DMS53 treated with DMSO at 0.1 percent for 48 hours (cell line): ENCODE measurements at regions not wholly inside any gene's neighbourhood (a gene's known extent, or its start where the extent isn't known, plus 50 kb on each side); places are given as distances from the start of the nearest gene placed in this dataset.
"Not testable (repeated sequence)": the region's sequence is repeated elsewhere in the genome, so short reads cannot be mapped to it uniquely, and the experiment has no call there.

Experiments used
- DNase-seq: peaks from one replicate; lab custom pipeline; 2025; ENCODE audit not compliant: unreplicated experiment; lab: John Stamatoyannopoulos, UW

GRCh38 chr2:76697439-76697838, 824.7 kb downstream of the LRRTM4 start:
- not testable (repeated sequence) for DNase-seq

GRCh38 chr2:76692908-76693307, 829.3 kb downstream of the LRRTM4 start:
- no peak for DNase-seq

GRCh38 chr2:76688732-76689131, 833.4 kb downstream of the LRRTM4 start:
- no peak for DNase-seq

GRCh38 chr2:76687923-76688322, 834.3 kb downstream of the LRRTM4 start:
- DNase-seq: no peak

GRCh38 chr2:76684756-76685155, 837.4 kb downstream of the LRRTM4 start:
- no peak for DNase-seq

GRCh38 chr2:76679025-76679396, 843.2 kb downstream of the LRRTM4 start:
- no peak for DNase-seq

GRCh38 chr2:76678383-76679024, 843.7 kb downstream of the LRRTM4 start:
- no peak for DNase-seq

- DNase-seq: no peak
Observed at GRCh38 chr2:76675212-76675611, 847.0 kb downstream of the LRRTM4 start.

GRCh38 chr2:76672798-76673197, 849.4 kb downstream of the LRRTM4 start:
- no peak for DNase-seq

- DNase-seq: no peak
Observed at GRCh38 chr2:76669966-76670465, 852.2 kb downstream of the LRRTM4 start.

GRCh38 chr2:76668279-76668678, 853.9 kb downstream of the LRRTM4 start:
- no peak for DNase-seq

- DNase-seq: no peak
Observed at GRCh38 chr2:76667821-76668271, 854.3 kb downstream of the LRRTM4 start.

- no peak for DNase-seq
Observed at GRCh38 chr2:76642129-76642528, 880.0 kb downstream of the LRRTM4 start.

- no peak for DNase-seq
Observed at GRCh38 chr2:76641506-76641905, 880.7 kb downstream of the LRRTM4 start.

- DNase-seq: no peak
Observed at GRCh38 chr2:76640905-76641304, 881.3 kb downstream of the LRRTM4 start.

- DNase-seq: no peak
Observed at GRCh38 chr2:76639171-76639680, 883.0 kb downstream of the LRRTM4 start.

GRCh38 chr2:76633276-76633921, 888.8 kb downstream of the LRRTM4 start:
- no peak for DNase-seq

- no peak for DNase-seq
Observed at GRCh38 chr2:76625101-76625500, 897.1 kb downstream of the LRRTM4 start.

- no peak for DNase-seq
Observed at GRCh38 chr2:76613330-76613729, 902.6 kb upstream of the GCFC2 start.

- no peak for DNase-seq
Observed at GRCh38 chr2:76612764-76613163, 902.0 kb upstream of the GCFC2 start.

GRCh38 chr2:76610451-76610850, 899.7 kb upstream of the GCFC2 start:
- DNase-seq: no peak

GRCh38 chr2:76599732-76600368, 889.1 kb upstream of the GCFC2 start:
- peak; percentile 88 for DNase-seq
